MM.1S (cell line): ENCODE measurements at regions not wholly inside any gene's neighbourhood (a gene's known extent, or its start where the extent isn't known, plus 50 kb on each side); places are given as distances from the start of the nearest gene placed in this dataset.

Experiments used
- DNase-seq: peaks from one replicate; pipeline ENCODE4 v3.0.0-alpha.2; 2015
- H2AFZ ChIP-seq: fragments of 300-600 bp; sonication (generic); 2 replicates; pipeline ENCODE4 v1.6.0; 2016; ENCODE audit warnings: antibody characterized with exemption, low read length
- H3F3A ChIP-seq: fragments of 300-600 bp; sonication (generic); 2 replicates; pipeline ENCODE4 v1.6.1; 2016; ENCODE audit warnings: mild to moderate bottlenecking, antibody characterized with exemption, low read length, moderate library complexity, mixed read lengths; ENCODE audit not compliant: insufficient read depth
- H3K27ac ChIP-seq: fragments of 300-600 bp; sonication (generic); 2 replicates; pipeline ENCODE4 v1.5.1; 2016; ENCODE audit warnings: mild to moderate bottlenecking, low read length
- H3K27me3 ChIP-seq: fragments of 300-600 bp; sonication (generic); replicated peaks from 2 replicates; pipeline ENCODE4 v1.6.0; 2016; ENCODE audit warnings: low read length; ENCODE audit not compliant: insufficient read depth
- H3K36me3 ChIP-seq: fragments of 300-600 bp; sonication (generic); replicated peaks from 2 replicates; pipeline ENCODE4 v1.6.1; 2016; ENCODE audit warnings: mild to moderate bottlenecking, low read length, mixed read lengths; ENCODE audit not compliant: insufficient read depth
- H3K4me1 ChIP-seq: fragments of 300-600 bp; sonication (generic); 2 replicates; pipeline ENCODE4 v1.6.1; 2016; ENCODE audit warnings: low read length, mixed read lengths
- H3K4me2 ChIP-seq: fragments of 300-600 bp; sonication (generic); 2 replicates; pipeline ENCODE4 v1.6.0; 2016; ENCODE audit warnings: low read depth, low read length
- H3K4me3 ChIP-seq: fragments of 300-600 bp; sonication (generic); 2 replicates; pipeline ENCODE4 v1.5.1; 2016; ENCODE audit warnings: low read length, mixed read lengths
- H3K79me2 ChIP-seq: fragments of 300-600 bp; sonication (generic); 2 replicates; pipeline ENCODE4 v1.6.1; 2016; ENCODE audit warnings: mixed run types, low read length, mixed read lengths
- H3K9ac ChIP-seq: fragments of 300-600 bp; sonication (generic); 2 replicates; pipeline ENCODE4 v1.6.1; 2016; ENCODE audit warnings: low read length, mixed read lengths
- H3K9me2 ChIP-seq: fragments of 300-600 bp; sonication (generic); replicated peaks from 2 replicates; pipeline ENCODE4 v1.6.1; 2016; ENCODE audit warnings: mild to moderate bottlenecking, low read length, mixed read lengths; ENCODE audit not compliant: insufficient read depth
- H3K9me3 ChIP-seq: fragments of 300-600 bp; sonication (generic); replicated peaks from 2 replicates; pipeline ENCODE4 v1.6.1; 2016; ENCODE audit warnings: mild to moderate bottlenecking, low read length, mixed read lengths; ENCODE audit not compliant: insufficient read depth
- H4K20me1 ChIP-seq: fragments of 300-600 bp; sonication (generic); 2 replicates; pipeline ENCODE4 v1.6.1; 2016; ENCODE audit warnings: mild to moderate bottlenecking, low read length, moderate library complexity, mixed read lengths; ENCODE audit not compliant: insufficient read depth
- EZH2 ChIP-seq: fragments of 300-600 bp; sonication (generic); optimal IDR thresholded peaks from 2 replicates; pipeline ENCODE3; 2017; ENCODE audit warnings: low read depth, mild to moderate bottlenecking, antibody characterized with exemption, low read length, mixed read lengths
- EZH2phosphoT487 ChIP-seq: fragments of 300-600 bp; sonication (generic); IDR thresholded peaks from 2 replicates; pipeline ENCODE4 v1.6.1; 2018; ENCODE audit warnings: antibody characterized with exemption, low read length
- TF ChIP-seq, protein P1 (sequence below): fragments of 300-600 bp; sonication (generic); IDR thresholded peaks from 2 replicates; pipeline ENCODE4 v1.5.1; 2016; ENCODE audit warnings: antibody characterized with exemption, low read length, mixed read lengths

DNA sequence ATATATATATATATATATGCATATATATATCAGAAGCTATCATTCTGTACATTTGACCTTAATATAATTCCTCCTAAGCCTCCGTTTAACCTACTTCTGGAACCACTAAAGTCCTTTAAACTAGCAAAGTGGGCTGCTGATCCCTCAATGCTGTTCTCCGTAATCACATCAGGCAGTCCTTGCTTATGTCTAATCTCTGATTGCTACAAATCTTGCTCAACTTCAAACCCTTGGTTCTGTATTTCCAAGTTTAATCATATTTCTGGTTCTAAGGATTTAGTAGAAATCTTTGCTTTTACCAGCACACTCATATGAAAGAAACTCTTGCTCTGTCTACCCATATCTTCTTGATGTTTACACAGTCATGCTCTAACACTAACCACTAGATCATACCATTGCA, 91.5 kb upstream of the GALNT13 start:
- H3K9ac ChIP-seq, result no peak overlapping the region
- H3K9me3 ChIP-seq, result no peaks in the 10 kb centered on the region
- TF ChIP-seq, protein P1, sequence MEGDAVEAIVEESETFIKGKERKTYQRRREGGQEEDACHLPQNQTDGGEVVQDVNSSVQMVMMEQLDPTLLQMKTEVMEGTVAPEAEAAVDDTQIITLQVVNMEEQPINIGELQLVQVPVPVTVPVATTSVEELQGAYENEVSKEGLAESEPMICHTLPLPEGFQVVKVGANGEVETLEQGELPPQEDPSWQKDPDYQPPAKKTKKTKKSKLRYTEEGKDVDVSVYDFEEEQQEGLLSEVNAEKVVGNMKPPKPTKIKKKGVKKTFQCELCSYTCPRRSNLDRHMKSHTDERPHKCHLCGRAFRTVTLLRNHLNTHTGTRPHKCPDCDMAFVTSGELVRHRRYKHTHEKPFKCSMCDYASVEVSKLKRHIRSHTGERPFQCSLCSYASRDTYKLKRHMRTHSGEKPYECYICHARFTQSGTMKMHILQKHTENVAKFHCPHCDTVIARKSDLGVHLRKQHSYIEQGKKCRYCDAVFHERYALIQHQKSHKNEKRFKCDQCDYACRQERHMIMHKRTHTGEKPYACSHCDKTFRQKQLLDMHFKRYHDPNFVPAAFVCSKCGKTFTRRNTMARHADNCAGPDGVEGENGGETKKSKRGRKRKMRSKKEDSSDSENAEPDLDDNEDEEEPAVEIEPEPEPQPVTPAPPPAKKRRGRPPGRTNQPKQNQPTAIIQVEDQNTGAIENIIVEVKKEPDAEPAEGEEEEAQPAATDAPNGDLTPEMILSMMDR, result no peak
- TF ChIP-seq EZH2phosphoT487 (no peak), EZH2 (no peak)
- no peaks in the 10 kb centered on the region for H3K9me2 ChIP-seq
- no peaks in the 10 kb centered on the region for H4K20me1 ChIP-seq
- no peaks in the 10 kb centered on the region for H3K4me1 ChIP-seq
- H3K79me2 ChIP-seq, result no peaks in the 10 kb centered on the region
- H3K27ac ChIP-seq, result no peak overlapping the region
- no peak overlapping the region for H3K4me2 ChIP-seq
- no peaks in the 10 kb centered on the region for H3K36me3 ChIP-seq
- no peak overlapping the region for H2AFZ ChIP-seq
- H3K27me3 ChIP-seq, result no peaks in the 10 kb centered on the region
- DNase-seq, result no peak
- H3K4me3 ChIP-seq, result no peak overlapping the region
- no peaks in the 10 kb centered on the region for H3F3A ChIP-seq

DNA sequence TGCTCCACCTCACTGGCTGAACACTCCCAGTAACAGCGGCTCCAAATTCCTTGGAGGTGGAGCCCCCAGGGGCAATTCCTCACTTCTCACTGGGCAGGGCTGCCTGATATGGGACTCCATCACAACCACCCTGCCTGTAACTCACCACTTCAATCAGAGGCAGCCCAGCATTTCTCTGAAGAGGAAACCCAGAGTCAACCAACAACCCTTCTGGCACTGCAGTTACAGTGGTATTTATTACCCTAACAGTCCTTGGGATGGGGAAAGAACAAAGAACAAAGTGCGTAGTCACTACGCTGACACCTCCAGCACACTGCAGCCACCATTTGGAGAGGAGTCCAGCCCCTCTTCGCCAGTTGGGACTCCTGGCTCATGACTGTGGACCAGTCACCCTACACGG, 85.7 kb upstream of the GALNT13 start:
- H2AFZ ChIP-seq, result no peak overlapping the region
- H3K4me3 ChIP-seq, result no peak overlapping the region
- no peaks in the 10 kb centered on the region for H3K79me2 ChIP-seq
- H4K20me1 ChIP-seq, result no peaks in the 10 kb centered on the region
- H3K9ac ChIP-seq, result no peak overlapping the region
- DNase-seq, result no peak
- no peak overlapping the region for H3K4me2 ChIP-seq
- TF ChIP-seq EZH2, result no peak
- TF ChIP-seq, protein P1, result no peak
- TF ChIP-seq EZH2phosphoT487, result no peak
- H3K4me1 ChIP-seq, result no peaks in the 10 kb centered on the region
- no peaks in the 10 kb centered on the region for H3K27me3 ChIP-seq
- H3K27ac ChIP-seq, result no peak overlapping the region
- H3K36me3 ChIP-seq, result no peaks in the 10 kb centered on the region
- no peaks in the 10 kb centered on the region for H3K9me2 ChIP-seq
- H3K9me3 ChIP-seq, result no peaks in the 10 kb centered on the region
- H3F3A ChIP-seq, result no peaks in the 10 kb centered on the region

DNA sequence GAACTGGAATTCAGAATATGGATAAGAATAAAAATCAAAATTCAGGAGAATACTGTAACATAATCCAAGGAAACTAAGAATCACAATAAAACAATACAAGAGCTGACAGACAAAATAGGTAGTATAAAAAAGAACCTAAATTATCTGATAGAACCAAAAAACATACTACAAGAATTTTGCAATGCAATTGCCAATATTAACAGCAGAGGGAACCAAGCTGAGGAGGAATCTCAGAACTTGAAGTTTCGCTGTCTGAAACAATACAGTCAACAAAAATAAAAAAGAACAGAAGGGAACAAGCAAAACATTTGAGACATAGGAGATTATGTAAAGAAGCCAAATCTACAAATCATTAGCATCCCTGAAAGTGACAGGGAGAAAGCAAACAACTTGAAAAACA, 84.1 kb upstream of the GALNT13 start:
- no peak for DNase-seq
- no peaks in the 10 kb centered on the region for H3K79me2 ChIP-seq

More for the DNA sequence above, 84.1 kb upstream of the GALNT13 start:
- Histone ChIP-seq H3K9me3 (no peaks in the 10 kb centered on the region), H3K9me2 (no peaks in the 10 kb centered on the region), H3K9ac (no peak overlapping the region), H3K36me3 (no peaks in the 10 kb centered on the region), H3K4me2 (no peak overlapping the region), H3K27ac (no peak overlapping the region), H4K20me1 (no peaks in the 10 kb centered on the region), H3F3A (no peaks in the 10 kb centered on the region), H3K4me3 (no peak overlapping the region), H3K27me3 (no peaks in the 10 kb centered on the region), H2AFZ (no peak overlapping the region), H3K4me1 (no peaks in the 10 kb centered on the region)
- TF ChIP-seq EZH2, result no peak
- TF ChIP-seq, protein P1, result no peak
- no peak for TF ChIP-seq EZH2phosphoT487
